ENCODE measurements at regions not wholly inside any gene's neighbourhood (a gene's known extent, or its start where the extent isn't known, plus 50 kb on each side); places are given as distances from the start of the nearest gene placed in this dataset.

GRCh38 chr5:159453209-159453608 is 122.9 kb upstream of the IL12B start:
- TF ChIP-seq CTCF (IDR thresholded peaks at IDR 0.05; ENCODE audit: low read depth, low read length) (no peak), POLR2A (IDR thresholded peaks at IDR 0.05; ENCODE audit: extremely low read depth, insufficient read length) (no peak), MYC (IDR thresholded peaks at IDR 0.05; ENCODE audit: low read depth, low read length) (no peak), MAX (IDR thresholded peaks at IDR 0.05; ENCODE audit: low read depth, low read length) (no peak)
